ENCODE measurements at regions not wholly inside any gene's neighbourhood (a gene's known extent, or its start where the extent isn't known, plus 50 kb on each side); places are given as distances from the start of the nearest gene placed in this dataset.

DNA sequence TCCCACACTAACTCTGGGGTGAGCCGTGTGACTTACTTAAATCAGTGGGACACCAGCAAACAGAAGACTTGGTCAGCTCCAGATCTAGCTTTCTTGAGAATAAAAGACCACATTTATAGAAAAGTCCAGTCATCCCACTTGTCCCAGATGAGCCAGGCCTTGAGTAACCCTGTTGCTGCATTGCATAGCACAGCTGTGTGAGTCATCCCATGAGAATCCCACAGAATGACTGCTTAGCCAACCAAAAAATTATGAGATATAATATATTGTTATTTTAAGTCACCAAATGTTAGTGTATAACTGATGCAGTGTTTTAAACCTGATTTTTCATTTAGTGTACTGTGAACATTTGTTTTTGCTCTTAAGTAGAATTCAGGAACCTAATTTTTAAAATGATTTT is 94.2 kb upstream of the FSHR start:
- BruUV-seq (replicated peaks) = no TSS peak
- no peaks in the 10 kb centered on the region for H3K36me3 ChIP-seq (ENCODE audit: control insufficient read depth in 2 of 2, insufficient read depth in 2 of 2, low read length in 1 of 2)
- H3K9me3 ChIP-seq (replicated peaks; ENCODE audit: control insufficient read depth, insufficient read depth, low read length) = no peaks in the 10 kb centered on the region
- no peak overlapping the region for H3K4me2 ChIP-seq (ENCODE audit: control insufficient read depth, insufficient read depth)
- in situ Hi-C loops (cut with MboI) = no loop called here
- ChIA-PET CTCF (no interaction called here), POLR2A (no interaction called here), SMC1A (ENCODE audit: uncharacterized antibody, unreplicated experiment) (interaction anchor here (1.2 kb wide), 1 partner anchor 895 kb away, joined by 4 read pairs; no protein-coding TSS in a partner anchor), RAD21 (ENCODE audit: unreplicated experiment) (no interaction called here)
- intact Hi-C loops (cut with micrococcal nuclease; ENCODE audit: unreplicated experiment) = no loop called here
- 90% methylated on average over 1 of the region's 1 CpG for WGBS (ENCODE audit: insufficient coverage, insufficient replicate concordance, low lambda C conversion rate, missing lambda C conversion rate)
- H3K9ac ChIP-seq (ENCODE audit: control insufficient read depth, insufficient read depth, low read length) = no peak overlapping the region
- H3K4me1 ChIP-seq (ENCODE audit: control insufficient read depth, insufficient read depth, low read length) = no peaks in the 10 kb centered on the region
- DNase-seq (ENCODE audit: low read depth, low spot score) = no peak
- no peak overlapping the region for H2AFZ ChIP-seq (ENCODE audit: control insufficient read depth, low read depth, low read length)
- no peak overlapping the region for H3K27ac ChIP-seq (ENCODE audit: control insufficient read depth, insufficient read depth)
- no peak overlapping the region for H3K4me3 ChIP-seq
- H4K20me1 ChIP-seq (ENCODE audit: control insufficient read depth, insufficient read depth) = no peaks in the 10 kb centered on the region
- no peak for FAIRE-seq
- no peak for ATAC-seq
- no peaks in the 10 kb centered on the region for H3K79me2 ChIP-seq (ENCODE audit: control insufficient read depth, insufficient read depth, low read length)
- TF ChIP-seq IKZF1 (conservative IDR thresholded peaks at IDR 0.05) (no peak), SPI1 (IDR thresholded peaks at IDR 0.05; ENCODE audit: borderline replicate concordance, insufficient read depth, low read depth, low read length) (no peak), POLR2AphosphoS5 (IDR thresholded peaks at IDR 0.05; ENCODE audit: low read length) (no peak), ZNF207 (IDR thresholded peaks at IDR 0.05; ENCODE audit: borderline replicate concordance) (no peak), MEF2B (IDR thresholded peaks at IDR 0.05; ENCODE audit: partially characterized antibody, poor library complexity, severe bottlenecking) (no peak), FOXK2 (IDR thresholded peaks at IDR 0.05) (no peak), RBBP5 (conservative IDR thresholded peaks at IDR 0.05) (no peak), RB1 (IDR thresholded peaks at IDR 0.05; ENCODE audit: borderline replicate concordance) (no peak), TAF1 (IDR thresholded peaks at IDR 0.05; ENCODE audit: borderline replicate concordance, low read depth, low read length) (no peak), YY1 (IDR thresholded peaks at IDR 0.05; ENCODE audit: low read depth, low read length) (no peak), ZBED1 (IDR thresholded peaks at IDR 0.05; ENCODE audit: borderline replicate concordance) (no peak), ATF7 (IDR thresholded peaks at IDR 0.05; ENCODE audit: low read depth) (no peak), LARP7 (IDR thresholded peaks at IDR 0.05) (no peak)
- TF ChIP-seq, protein P1, sequence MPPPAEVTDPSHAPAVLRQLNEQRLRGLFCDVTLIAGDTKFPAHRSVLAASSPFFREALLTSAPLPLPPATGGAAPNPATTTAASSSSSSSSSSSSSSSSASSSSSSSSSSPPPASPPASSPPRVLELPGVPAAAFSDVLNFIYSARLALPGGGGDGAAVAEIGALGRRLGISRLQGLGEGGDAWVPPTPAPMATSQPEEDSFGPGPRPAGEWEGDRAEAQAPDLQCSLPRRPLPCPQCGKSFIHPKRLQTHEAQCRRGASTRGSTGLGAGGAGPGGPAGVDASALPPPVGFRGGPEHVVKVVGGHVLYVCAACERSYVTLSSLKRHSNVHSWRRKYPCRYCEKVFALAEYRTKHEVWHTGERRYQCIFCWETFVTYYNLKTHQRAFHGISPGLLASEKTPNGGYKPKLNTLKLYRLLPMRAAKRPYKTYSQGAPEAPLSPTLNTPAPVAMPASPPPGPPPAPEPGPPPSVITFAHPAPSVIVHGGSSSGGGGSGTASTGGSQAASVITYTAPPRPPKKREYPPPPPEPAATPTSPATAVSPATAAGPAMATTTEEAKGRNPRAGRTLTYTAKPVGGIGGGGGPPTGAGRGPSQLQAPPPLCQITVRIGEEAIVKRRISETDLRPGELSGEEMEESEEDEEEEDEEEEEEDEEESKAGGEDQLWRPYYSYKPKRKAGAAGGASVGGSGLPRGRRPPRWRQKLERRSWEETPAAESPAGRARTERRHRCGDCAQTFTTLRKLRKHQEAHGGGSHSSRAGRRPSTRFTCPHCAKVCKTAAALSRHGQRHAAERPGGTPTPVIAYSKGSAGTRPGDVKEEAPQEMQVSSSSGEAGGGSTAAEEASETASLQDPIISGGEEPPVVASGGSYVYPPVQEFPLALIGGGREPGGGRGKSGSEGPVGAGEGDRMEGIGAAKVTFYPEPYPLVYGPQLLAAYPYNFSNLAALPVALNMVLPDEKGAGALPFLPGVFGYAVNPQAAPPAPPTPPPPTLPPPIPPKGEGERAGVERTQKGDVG (CRISPR knock-in tag; IDR thresholded peaks at IDR 0.05) = no peak
- TF ChIP-seq, protein P2, sequence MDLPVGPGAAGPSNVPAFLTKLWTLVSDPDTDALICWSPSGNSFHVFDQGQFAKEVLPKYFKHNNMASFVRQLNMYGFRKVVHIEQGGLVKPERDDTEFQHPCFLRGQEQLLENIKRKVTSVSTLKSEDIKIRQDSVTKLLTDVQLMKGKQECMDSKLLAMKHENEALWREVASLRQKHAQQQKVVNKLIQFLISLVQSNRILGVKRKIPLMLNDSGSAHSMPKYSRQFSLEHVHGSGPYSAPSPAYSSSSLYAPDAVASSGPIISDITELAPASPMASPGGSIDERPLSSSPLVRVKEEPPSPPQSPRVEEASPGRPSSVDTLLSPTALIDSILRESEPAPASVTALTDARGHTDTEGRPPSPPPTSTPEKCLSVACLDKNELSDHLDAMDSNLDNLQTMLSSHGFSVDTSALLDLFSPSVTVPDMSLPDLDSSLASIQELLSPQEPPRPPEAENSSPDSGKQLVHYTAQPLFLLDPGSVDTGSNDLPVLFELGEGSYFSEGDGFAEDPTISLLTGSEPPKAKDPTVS (IDR thresholded peaks at IDR 0.05; ENCODE audit: low read depth, low read length) = no peak
- TF ChIP-seq, protein P3, sequence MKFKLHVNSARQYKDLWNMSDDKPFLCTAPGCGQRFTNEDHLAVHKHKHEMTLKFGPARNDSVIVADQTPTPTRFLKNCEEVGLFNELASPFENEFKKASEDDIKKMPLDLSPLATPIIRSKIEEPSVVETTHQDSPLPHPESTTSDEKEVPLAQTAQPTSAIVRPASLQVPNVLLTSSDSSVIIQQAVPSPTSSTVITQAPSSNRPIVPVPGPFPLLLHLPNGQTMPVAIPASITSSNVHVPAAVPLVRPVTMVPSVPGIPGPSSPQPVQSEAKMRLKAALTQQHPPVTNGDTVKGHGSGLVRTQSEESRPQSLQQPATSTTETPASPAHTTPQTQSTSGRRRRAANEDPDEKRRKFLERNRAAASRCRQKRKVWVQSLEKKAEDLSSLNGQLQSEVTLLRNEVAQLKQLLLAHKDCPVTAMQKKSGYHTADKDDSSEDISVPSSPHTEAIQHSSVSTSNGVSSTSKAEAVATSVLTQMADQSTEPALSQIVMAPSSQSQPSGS (IDR thresholded peaks at IDR 0.05; ENCODE audit: low read length) = no peak
- TF ChIP-seq, protein P4, sequence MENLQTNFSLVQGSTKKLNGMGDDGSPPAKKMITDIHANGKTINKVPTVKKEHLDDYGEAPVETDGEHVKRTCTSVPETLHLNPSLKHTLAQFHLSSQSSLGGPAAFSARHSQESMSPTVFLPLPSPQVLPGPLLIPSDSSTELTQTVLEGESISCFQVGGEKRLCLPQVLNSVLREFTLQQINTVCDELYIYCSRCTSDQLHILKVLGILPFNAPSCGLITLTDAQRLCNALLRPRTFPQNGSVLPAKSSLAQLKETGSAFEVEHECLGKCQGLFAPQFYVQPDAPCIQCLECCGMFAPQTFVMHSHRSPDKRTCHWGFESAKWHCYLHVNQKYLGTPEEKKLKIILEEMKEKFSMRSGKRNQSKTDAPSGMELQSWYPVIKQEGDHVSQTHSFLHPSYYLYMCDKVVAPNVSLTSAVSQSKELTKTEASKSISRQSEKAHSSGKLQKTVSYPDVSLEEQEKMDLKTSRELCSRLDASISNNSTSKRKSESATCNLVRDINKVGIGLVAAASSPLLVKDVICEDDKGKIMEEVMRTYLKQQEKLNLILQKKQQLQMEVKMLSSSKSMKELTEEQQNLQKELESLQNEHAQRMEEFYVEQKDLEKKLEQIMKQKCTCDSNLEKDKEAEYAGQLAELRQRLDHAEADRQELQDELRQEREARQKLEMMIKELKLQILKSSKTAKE (IDR thresholded peaks at IDR 0.05; ENCODE audit: low read depth, poor library complexity, severe bottlenecking) = no peak
- no peaks in the 10 kb centered on the region for H3K27me3 ChIP-seq (replicated peaks in 1 of 2; ENCODE audit: control insufficient read depth in 2 of 2, insufficient read depth in 2 of 2, low read length in 1 of 2)
